ENCODE measurements at regions not wholly inside any gene's neighbourhood (a gene's known extent, or its start where the extent isn't known, plus 50 kb on each side); places are given as distances from the start of the nearest gene placed in this dataset.
A peak's percentile ranks its signal among the peaks of the same experiment; 100 is the strongest.
"Not testable (repeated sequence)": the region's sequence is repeated elsewhere in the genome, so short reads cannot be mapped to it uniquely, and the experiment has no call there.

DNA sequence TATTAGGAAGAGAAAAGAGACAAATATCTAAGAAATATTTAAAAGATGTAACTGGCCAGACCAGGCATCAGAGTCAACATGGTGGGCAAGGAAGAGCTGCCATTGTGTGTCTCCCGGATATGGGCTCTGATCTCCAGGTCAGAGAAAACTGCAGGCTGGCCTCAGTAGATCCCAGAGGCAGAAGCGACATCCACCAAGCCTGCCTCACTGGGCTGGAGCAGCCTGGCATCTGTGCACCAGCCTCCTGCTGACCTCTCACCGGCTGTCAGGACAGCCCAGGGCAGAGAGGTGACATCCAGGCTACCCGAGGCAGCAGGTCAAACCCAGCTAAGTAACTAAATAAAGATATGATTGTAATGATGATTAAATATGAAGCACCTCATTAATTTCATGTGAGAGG, 162.8 kb upstream of the TNRC6C start:
- DNase-seq (ENCODE audit: extremely low read depth in 1 of 11, low read depth in 9 of 11, low spot score in 4 of 11): no peak

DNA sequence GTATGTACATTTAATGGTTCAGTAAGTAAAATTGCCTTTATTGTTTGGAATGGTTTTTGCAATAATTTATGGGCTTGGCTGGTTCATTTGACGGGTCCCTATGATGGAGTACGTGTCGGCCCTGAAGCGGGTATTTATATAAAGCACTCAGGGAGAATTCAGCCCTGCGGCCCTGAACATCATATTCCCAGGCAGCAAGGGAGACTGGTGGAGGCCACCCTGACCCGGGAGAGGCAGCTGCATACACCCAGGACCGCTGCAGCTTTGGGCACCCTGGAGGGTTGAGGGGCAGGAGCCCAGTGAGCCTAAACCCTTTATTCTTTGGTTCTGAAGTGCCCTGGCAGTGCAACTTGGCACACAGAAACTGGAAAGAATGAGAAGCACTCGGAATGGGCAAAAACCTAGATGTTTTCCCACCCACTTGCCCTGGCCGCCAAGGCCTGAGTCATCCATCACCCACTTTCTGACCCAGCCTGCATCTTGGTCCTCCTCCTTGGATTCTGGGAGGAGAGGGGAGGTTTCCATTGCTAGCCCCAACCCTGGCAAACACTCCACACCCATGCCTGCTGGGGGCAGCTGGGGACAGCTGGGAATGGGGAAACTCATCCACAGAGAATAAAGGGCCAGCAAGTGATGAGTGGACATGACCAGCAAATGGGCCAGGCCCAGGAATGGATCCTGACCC, 162.2 kb upstream of the TNRC6C start:
- no peak for DNase-seq (ENCODE audit: extremely low read depth in 1 of 11, low read depth in 9 of 11, low spot score in 4 of 11)

DNA sequence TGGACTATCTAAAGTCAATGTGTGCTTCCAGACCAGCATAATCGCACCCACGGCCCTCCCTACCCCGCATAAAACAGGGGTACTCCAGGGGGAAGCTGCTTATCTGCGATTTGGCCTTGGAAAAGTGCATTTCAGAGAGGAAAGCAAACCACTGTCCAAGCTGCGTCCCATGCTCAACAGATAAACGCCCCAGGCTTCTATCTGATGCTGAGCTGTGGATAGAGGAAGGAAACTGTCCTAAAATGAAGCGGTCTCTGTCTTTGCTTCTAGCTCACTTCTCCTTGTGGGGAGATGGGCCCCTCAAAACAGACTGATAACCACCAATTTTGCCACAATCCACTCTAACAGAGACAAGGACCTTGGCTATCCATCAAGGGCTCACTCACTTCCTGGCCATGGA, 160.5 kb upstream of the TNRC6C start:
- no peak for DNase-seq (ENCODE audit: extremely low read depth in 1 of 11, low read depth in 9 of 11, low spot score in 4 of 11)

DNA sequence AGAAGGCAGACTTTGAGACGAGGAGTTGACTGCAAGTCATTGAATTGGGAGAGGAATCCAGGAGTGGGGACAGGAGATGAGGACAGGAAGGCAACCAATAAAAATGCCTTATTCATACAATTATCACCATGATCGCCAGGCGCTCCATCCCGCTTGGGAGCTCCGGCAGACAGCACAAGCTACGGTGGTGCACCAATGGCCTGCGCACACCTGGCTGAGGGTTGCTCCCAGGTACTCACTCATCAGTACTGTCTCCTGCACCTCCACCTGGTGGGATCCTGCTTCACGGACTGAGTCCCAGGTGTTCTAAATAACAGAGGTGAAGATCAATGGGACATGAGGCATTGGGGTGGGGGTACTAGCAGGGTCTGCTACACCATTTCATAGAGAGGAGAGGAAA, 160.0 kb upstream of the TNRC6C start:
- DNase-seq (ENCODE audit: extremely low read depth in 1 of 11, low read depth in 9 of 11, low spot score in 4 of 11): no peak

DNA sequence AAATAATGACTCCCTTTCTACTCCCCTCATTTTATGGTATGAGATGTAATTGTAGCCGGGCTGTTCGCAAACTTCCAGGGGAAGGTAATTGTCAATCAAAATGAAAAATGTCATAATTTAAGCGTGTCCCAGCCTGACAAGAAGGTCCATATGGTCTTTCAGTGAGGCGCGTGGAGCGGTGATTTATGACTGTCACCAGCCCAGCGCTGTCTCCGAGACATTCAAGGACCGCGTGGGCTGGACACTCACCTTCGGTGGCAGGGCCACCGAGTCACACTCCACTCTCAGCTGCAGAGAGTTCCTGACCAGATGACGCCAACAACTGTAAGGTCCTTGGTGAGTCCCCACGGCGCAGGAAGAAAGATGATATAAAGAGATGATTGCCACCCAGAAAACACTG, 157.7 kb upstream of the TNRC6C start:
- no peak for DNase-seq (ENCODE audit: extremely low read depth in 1 of 11, low read depth in 9 of 11, low spot score in 4 of 11)

DNA sequence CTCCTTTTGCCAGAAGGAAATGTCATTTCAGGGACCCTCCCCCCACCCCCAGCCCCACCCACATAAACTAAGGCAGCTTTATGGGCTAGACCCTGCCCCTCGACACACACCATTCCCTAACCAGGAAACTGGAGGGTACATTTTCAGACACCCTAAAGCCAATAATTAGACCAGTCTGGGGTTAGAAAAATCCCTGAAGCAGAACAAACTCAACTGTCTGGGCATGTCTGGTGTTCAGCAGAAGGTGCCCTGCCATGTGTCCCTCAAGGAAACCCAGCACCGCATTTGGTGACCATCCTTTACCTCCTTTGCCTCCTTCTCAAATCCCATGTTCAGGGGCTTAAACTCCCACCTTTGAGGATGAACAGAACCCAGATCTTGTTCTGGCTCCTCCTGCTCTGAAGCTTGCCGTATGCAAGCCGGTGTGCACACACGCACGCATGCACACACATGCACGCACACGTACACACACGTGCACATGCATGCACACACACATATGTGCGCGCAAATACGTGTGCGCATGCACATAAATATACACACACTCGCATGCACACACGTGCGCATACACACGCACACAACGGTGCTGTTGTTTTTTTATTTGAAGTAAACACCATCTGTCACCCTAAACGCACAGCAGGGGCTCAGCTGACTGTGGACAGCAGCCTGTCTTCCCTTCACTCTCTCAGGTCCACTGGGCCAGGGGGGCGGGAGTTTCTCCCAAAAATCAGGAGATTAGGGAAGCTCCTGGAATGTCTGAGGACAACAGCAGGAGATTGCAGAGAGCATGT, 156.8 kb upstream of the TNRC6C start:
- DNase-seq (ENCODE audit: extremely low read depth in 1 of 11, low read depth in 9 of 11, low spot score in 4 of 11): no peak

DNA sequence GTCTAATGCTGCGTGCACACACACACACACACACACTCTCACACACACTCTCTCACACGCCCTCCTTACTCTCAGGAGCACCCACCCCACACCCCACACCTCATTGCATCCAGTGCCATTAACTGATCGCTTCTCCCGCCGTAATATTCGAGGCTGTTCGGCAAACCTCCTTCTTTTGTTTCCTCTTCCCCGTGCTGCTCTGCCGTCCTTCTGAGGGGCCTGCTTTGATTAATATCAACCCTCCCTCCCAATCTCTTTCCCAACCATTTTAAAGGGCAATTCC, 156.2 kb upstream of the TNRC6C start:
- DNase-seq (ENCODE audit: extremely low read depth in 1 of 11, low read depth in 9 of 11, low spot score in 4 of 11): no peak

DNA sequence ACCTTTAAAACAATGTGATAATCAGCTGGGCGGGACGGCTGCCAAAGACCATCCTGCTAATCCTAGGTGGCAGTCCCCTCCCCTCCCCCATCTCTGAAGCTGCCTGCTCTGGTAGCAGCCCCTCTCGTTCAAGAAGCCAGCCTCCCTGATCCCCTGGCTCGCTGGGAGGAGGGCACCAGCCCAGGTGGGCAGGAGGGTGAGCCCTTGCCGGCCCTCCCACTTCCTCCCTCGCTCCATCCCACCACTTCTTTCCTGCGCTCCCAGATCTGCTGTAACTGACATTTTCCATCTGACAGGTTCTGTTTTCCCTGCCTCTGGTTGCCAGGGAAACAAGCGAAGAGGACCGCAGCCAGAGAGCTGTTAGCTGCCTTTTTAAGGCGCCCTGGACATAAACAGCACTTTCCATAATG, 155.7 kb upstream of the TNRC6C start:
- peak; percentile 56 to 82 (median 68) for DNase-seq (ENCODE audit: extremely low read depth in 1 of 11, low read depth in 9 of 11, low spot score in 4 of 11)

DNA sequence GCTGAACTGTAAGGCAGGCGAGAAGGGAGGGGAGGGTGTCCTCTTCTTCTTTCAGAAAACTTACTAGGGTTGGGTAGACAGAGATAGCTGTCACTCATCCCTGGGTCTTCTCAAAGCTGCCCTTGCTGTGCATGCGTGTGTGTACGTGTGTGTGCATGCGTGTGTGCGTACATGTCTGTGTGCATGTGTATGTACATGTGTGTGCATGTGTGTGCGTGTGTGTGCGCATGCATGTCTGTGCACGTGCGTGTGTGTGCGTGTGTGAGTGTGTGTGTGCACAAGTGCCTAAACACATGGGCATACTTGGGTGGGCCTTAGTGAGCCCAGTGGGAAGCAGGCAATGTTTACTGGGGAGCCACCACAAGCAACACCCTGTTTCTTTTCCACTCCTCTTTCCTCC, 154.8 kb upstream of the TNRC6C start:
- no peak for DNase-seq (ENCODE audit: extremely low read depth in 1 of 11, low read depth in 9 of 11, low spot score in 4 of 11)

DNA sequence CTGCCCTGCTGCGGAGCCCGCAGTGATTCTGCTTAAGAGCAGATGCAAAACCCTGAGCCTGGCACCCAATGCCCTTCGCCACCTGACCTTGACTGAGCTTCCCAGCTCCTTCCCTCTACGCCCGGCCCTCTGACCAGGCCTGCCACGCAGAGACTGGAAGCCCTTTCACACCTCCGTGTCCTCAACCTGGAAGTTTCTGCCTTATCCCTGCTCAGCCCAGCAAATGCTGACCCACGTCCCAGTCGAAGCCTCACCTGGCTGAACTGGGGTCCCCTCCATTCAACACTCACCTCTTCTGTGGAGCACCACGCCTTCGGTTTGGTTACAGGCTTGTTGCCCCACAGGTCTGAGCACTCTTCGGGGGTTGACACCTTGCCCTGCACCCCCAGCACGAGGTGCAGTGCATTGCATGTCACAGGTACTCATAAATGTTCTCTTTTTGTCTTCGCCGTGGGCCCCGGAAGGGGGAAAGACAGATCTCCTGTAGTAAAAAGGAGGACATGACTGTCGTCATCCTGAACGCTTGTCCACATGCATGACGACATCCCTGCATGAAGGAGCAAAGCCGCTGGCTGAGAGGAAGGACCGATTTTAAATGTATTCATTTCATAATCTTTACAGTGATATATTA, 153.6 kb upstream of the TNRC6C start:
- DNase-seq (ENCODE audit: extremely low read depth in 1 of 11, low read depth in 9 of 11, low spot score in 4 of 11): no peak

DNA sequence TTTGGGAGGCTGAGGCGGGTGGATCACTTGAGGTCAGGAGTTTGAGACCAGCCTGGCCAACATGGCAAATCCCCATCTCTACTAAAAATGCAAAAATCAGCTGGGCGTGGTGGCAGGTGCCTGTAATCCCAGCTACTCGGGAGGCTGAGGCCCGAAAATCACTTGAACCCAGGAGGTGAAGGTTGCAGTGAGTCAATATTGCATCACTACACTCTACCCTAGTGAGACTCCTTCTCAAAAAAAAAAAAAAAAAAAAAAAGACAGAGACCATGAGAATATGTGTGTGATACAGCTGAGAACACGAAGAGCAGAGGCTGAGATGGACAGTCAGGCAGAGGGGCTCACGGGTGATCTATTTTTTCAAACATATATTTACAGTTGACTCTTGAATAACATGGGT, 152.5 kb upstream of the TNRC6C start:
- DNase-seq (ENCODE audit: extremely low read depth in 1 of 11, low read depth in 9 of 11, low spot score in 4 of 11): not testable (repeated sequence)

DNA sequence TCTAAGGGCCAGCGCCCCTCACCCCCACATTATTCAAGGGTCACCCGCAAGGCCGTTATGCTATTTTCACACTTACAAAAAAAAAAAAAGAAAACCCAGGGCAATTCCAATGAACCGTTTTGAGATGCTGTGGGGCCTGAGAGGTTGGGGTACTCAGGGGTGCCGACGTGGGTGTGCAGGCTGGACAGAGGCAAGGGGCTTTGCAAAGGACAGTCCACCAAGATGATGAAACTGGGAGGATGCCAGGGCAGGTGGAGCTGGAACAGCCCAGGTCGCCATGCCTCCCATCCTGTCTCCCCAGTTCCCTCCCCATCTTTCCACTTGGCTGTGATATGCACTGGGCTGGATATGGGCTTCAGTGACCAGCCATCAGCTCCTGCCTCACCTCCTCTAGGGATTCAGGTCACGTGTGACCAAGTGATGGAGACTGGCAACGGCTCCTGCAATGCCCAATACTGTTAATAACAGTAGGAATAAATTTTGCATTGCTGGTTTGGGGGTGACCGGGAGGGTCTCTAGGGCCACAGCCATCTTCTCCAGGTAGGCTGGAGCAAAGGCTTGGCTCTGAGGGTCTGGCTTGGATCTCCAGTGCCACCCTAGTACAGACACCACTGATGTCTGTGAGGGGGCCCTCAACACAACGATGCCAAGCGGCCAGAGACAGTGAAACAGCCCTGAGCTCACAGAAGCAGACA, 151.3 kb upstream of the TNRC6C start:
- DNase-seq (ENCODE audit: extremely low read depth in 1 of 11, low read depth in 9 of 11, low spot score in 4 of 11): no peak

DNA sequence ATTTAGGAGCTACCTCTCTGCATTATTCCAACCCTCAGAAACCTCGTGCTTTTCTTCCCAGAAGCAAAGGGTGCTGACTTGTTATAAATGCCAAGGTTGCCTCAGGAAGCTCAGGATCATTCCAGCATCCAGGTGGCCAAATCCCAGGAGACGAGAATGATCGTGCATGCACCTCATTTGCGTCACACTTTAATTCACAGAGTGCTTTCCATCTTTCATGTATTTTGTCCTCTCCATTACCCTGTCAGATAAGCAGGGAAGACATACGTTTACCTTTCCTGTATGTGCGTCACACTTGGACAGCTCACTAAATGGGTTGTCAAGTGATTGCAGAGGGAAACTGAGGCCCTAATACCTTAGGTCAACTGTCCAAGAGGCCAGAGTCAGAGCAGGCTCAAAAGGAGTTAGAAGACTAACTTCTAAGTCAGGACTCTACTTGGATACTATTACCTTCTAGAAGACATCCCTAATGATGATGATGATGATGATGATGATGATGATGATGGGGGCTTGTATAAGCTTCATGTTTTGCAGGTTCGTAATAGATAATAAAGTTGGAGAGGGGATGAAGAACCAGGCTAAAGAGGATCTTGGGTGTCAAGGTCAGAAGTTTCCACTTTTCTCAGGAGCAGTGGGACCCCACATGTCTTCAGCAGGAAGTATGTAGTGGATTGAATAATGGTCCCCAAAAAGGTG, 150.6 kb upstream of the TNRC6C start:
- DNase-seq (ENCODE audit: extremely low read depth in 1 of 11, low read depth in 9 of 11, low spot score in 4 of 11): no peak

DNA sequence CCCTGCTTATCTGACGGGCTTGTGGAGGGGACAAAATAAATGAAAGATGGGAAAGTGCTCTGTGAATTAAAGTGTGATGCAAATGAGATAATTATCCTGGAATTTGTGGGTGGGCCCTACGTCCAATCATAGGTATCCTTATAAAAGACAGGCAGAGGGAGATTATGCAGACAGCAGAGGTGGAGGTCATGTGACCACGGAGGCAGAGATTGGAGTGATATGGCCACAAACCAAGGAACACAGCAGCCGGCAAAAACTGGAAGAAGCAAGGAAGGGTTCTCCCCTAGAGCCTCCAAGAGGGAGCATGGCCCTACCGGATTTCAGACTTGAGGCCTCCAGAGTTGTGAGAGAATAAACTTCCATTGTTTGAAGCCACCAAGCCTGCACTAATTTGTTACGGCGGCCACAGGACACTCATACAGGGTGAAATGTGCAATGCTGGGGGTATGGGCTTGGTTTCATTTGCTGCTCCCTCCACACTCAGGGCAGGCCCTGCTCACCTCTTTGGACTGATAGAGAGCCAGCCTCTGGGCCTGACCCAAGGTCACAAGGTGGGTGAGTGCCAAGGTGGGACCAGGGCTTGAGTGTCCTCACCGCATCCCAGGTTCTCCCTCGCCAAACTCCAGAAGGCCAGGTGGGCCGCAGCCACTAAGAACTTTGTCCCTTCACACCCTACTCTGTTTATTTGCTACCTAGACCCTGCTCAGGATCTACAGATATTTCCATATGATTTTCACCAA, 149.6 kb upstream of the TNRC6C start:
- no peak for DNase-seq (ENCODE audit: extremely low read depth in 1 of 11, low read depth in 9 of 11, low spot score in 4 of 11)

DNA sequence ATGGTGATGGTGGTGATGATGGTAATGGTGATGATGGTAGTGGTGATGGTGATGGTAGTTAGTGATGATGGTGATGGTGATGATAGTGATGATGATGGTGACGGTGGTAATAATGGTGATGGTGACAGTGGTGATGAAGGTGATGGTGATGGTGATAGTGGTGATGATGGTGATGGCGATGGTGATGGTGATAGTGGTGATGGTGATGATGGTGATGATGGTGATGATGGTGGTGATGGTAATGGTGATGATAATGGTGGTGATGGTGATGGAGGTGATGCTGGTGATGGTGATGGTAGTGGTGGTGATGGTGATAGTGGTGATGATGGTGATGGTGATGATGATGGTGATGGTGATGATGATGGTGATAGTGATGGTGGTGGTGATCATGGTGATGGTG, 148.7 kb upstream of the TNRC6C start:
- DNase-seq (ENCODE audit: extremely low read depth in 1 of 11, low read depth in 9 of 11, low spot score in 4 of 11): no peak

DNA sequence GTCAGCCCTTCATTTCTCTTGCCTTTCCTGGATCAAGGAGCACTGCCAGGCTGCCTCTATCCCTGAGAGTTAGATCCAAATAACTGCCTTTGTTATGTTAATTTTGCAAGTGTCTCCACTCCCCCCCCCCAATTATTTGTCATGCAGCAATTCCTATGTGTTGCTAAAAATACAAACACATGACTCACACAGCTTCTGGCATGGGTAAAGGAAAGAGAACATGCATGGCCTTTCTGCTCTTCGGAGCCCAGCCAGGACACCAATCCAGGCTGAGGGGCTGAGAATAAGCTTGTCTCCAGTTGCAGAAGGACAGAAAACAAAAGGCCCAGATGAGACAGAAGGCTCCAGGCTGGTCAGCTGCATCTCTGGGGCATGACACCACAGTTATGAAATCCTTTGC, 148.0 kb upstream of the TNRC6C start:
- no peak for DNase-seq (ENCODE audit: extremely low read depth in 1 of 11, low read depth in 9 of 11, low spot score in 4 of 11)

DNA sequence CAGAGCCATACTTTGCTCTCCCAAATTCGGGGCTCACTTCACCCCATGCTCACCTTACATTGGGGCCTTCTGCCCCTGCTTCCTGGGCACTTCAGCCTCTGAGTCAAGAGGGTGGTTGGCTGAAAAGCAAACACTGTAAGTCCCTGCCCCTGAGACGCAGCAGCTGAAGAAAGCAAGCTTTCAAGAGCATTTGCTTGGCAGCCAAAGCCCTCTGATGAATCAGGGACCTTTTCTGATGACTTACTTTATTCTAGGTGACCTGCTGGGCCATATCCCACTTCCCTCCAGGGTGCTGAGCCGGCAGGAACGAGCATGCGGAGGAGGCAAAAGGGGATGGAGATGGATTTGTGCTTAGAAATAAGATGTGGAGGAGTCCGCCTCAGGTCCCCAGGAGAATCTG, 147.0 kb upstream of the TNRC6C start:
- no peak for DNase-seq (ENCODE audit: extremely low read depth in 1 of 11, low read depth in 9 of 11, low spot score in 4 of 11)

DNA sequence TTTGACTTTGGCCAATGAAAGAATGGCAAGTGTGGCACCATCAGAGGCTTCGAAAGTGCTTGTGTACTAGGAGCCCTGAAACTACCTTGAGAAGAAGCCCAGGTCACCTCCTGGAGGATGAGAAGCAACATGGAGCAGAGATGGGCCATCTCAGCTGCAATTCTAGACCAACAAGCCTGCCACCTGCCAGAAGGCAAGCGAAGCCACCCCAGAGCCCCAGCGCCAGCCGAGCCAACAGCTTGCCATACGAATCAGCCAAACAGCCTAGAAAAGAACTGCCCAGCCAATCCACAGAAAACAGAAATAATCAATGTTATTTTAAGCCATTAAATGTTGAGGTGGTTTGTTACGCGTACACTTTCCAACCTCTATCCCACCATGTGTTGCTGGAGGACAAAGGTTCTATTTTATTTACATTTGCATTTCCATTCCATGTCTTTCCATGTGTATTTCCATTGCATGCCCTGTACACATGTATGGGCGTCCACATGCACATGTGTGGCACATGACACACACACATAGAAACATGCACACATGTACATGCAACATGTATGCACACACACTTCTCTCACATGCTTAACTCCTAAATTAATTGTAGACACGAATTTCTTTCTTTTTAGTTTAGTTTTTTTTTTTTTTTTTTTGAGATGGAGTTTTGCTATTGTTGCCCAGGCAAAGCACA, 144.3 kb upstream of the TNRC6C start:
- DNase-seq (ENCODE audit: extremely low read depth in 1 of 11, low read depth in 9 of 11, low spot score in 4 of 11): no peak

Data from renal cortex interstitium (tissue), 11 donors.